GM12878 (cell line): ENCODE measurements at regions not wholly inside any gene's neighbourhood (a gene's known extent, or its start where the extent isn't known, plus 50 kb on each side); places are given as distances from the start of the nearest gene placed in this dataset.

Experiments used
- ATAC-seq: fragments of 200-7000 bp; cut with Tn5 transposase; 3 replicates; pipeline ENCODE4 v1.9.1; 2020; ENCODE audit warnings: mild to moderate bottlenecking, moderate library complexity
- BruUV-seq: library from RNA; stranded (reverse); fragments of 400-500 nt; replicated peaks from 2 replicates; lab custom pipeline; 2021; lab: Mats Ljungman, UMichigan
- CTCF ChIA-PET: fragments of 300-600 bp; sonication (Branson Sonifier 250); formaldehyde crosslinking; extraction: SDS; loops from one replicate; lab custom pipeline; 2021; ENCODE audit warnings: inconsistent platforms; lab: Yijun Ruan, JAX
- POLR2A ChIA-PET: fragments of 350-600 bp; formaldehyde crosslinking; extraction: SDS; loops from one replicate; lab custom pipeline; 2021; ENCODE audit warnings: inconsistent platforms; lab: Charles Lee
- RAD21 ChIA-PET: fragments of 300-600 bp; sonication (Branson Sonifier 250); formaldehyde crosslinking; loops from one replicate; lab custom pipeline; 2023; ENCODE audit warnings: antibody characterized with exemption; ENCODE audit not compliant: unreplicated experiment; lab: Charles Lee
- SMC1A ChIA-PET: fragments of 300-600 bp; sonication (Branson Sonifier 250); formaldehyde crosslinking; loops from one replicate; lab custom pipeline; 2023; ENCODE audit not compliant: unreplicated experiment, uncharacterized antibody; lab: Charles Lee
- DNase-seq: peaks from one replicate; pipeline ENCODE4 v3.0.0-alpha.2; 2011; ENCODE audit warnings: low read depth, low spot score
- FAIRE-seq: peaks from 3 replicates; lab custom pipeline; 2011; peaks lifted over from hg19 to GRCh38; lab: Jason Lieb, UNC
- H2AFZ ChIP-seq: 2 replicates; pipeline ENCODE4 v1.6.0; 2011; ENCODE audit warnings: low read depth, low read length, control low read depth; ENCODE audit not compliant: control insufficient read depth
- H3K27ac ChIP-seq: 2 replicates; pipeline ENCODE4 v1.5.1; 2011; ENCODE audit warnings: control low read depth; ENCODE audit not compliant: control insufficient read depth, insufficient read depth
- H3K27me3 ChIP-seq, 2 experiments: replicated peaks in 1 of 2; 2 replicates each; pipeline versions ENCODE4 v1.6.0 to v1.6.1; 2011; ENCODE audit warnings: low read length in 1 of 2; ENCODE audit not compliant: control insufficient read depth in 2 of 2, insufficient read depth in 2 of 2
- H3K36me3 ChIP-seq, 2 experiments: 2 replicates each; pipeline ENCODE4 v1.5.1; 2011; ENCODE audit warnings: low read length in 1 of 2; ENCODE audit not compliant: control insufficient read depth in 2 of 2, insufficient read depth in 2 of 2
- H3K4me1 ChIP-seq: 2 replicates; pipeline ENCODE4 v1.6.1; 2011; ENCODE audit warnings: mild to moderate bottlenecking, low read length, moderate library complexity, mixed read lengths; ENCODE audit not compliant: control insufficient read depth, insufficient read depth
- H3K4me2 ChIP-seq: 2 replicates; pipeline ENCODE4 v1.6.0; 2011; ENCODE audit warnings: control low read depth; ENCODE audit not compliant: control insufficient read depth, insufficient read depth
- H3K4me3 ChIP-seq: fragments of 200-600 bp; sonication (generic); 2 replicates; pipeline ENCODE4 v1.5.1; 2016
- H3K79me2 ChIP-seq: 2 replicates; pipeline ENCODE4 v1.6.0; 2011; ENCODE audit warnings: low read length; ENCODE audit not compliant: control insufficient read depth, insufficient read depth
- H3K9ac ChIP-seq: 2 replicates; pipeline ENCODE4 v1.8.0; 2011; ENCODE audit warnings: low read length, control low read depth, mixed read lengths; ENCODE audit not compliant: control insufficient read depth, insufficient read depth
- H3K9me3 ChIP-seq: replicated peaks from 3 replicates; pipeline ENCODE4 v1.5.1; 2011; ENCODE audit warnings: mild to moderate bottlenecking, low read length; ENCODE audit not compliant: control insufficient read depth, insufficient read depth
- H4K20me1 ChIP-seq: 2 replicates; pipeline ENCODE4 v1.6.0; 2011; ENCODE audit not compliant: control insufficient read depth, insufficient read depth
- BCLAF1 ChIP-seq: fragments of 450-650 bp; IDR thresholded peaks from 2 replicates; pipeline ENCODE4 v1.6.1; 2017; ENCODE audit warnings: antibody characterized with exemption, mild to moderate bottlenecking, moderate library complexity
- BHLHE40 ChIP-seq, 2 experiments: fragments of 450-650 bp in 1 of 2; IDR thresholded peaks; 2 replicates each; pipeline ENCODE4 v1.6.1; 2011 to 2017; ENCODE audit warnings: low read depth in 2 of 2, borderline replicate concordance in 1 of 2, improper control_type of control experiment in 1 of 2, low read length in 1 of 2, mild to moderate bottlenecking in 1 of 2
- CEBPB ChIP-seq, 2 experiments: fragments of 150-350 bp in 1 of 2; IDR thresholded peaks; 2 replicates each; pipeline ENCODE4 v1.6.1; 2012 to 2014; ENCODE audit warnings: low read depth in 2 of 2, low read length in 2 of 2, borderline replicate concordance in 1 of 2, inconsistent platforms in 1 of 2
- EZH2 ChIP-seq: IDR thresholded peaks from 2 replicates; pipeline ENCODE4 v1.6.1; 2012; ENCODE audit warnings: low read depth, mild to moderate bottlenecking, control low read depth, inconsistent platforms, low read length, borderline replicate concordance; ENCODE audit not compliant: control insufficient read depth
- FOXM1 ChIP-seq: IDR thresholded peaks from 2 replicates; pipeline ENCODE4 v1.6.1; 2012; ENCODE audit warnings: low read depth, mild to moderate bottlenecking, inconsistent platforms, low read length, moderate library complexity
- HSF1 ChIP-seq: fragments of 150-350 bp; IDR thresholded peaks from 2 replicates; pipeline ENCODE4 v1.6.1; 2014; ENCODE audit warnings: mild to moderate bottlenecking, low read depth, low read length
- LARP7 ChIP-seq: fragments of 450-650 bp; IDR thresholded peaks from 2 replicates; pipeline ENCODE4 v1.6.1; 2017; ENCODE audit warnings: mild to moderate bottlenecking
- NR2C2 ChIP-seq: IDR thresholded peaks from 2 replicates; pipeline ENCODE4 v1.6.1; 2011; ENCODE audit warnings: borderline replicate concordance, low read depth; ENCODE audit not compliant: control insufficient read depth, insufficient read length
- NR2F1 ChIP-seq: fragments of 450-650 bp; conservative IDR thresholded peaks from 2 replicates; pipeline ENCODE4 v1.6.1; 2017; ENCODE audit warnings: mild to moderate bottlenecking
- POU2F2 ChIP-seq: IDR thresholded peaks from 3 replicates; pipeline ENCODE4 v1.6.1; 2011; ENCODE audit warnings: low read depth, mild to moderate bottlenecking, low read length, borderline replicate concordance
- RELB ChIP-seq: fragments of 450-650 bp; IDR thresholded peaks from 2 replicates; pipeline ENCODE4 v1.6.1; 2017; ENCODE audit warnings: low read depth, mild to moderate bottlenecking, moderate library complexity
- RFX5 ChIP-seq: IDR thresholded peaks from 2 replicates; pipeline ENCODE4 v1.6.1; 2011; ENCODE audit warnings: low read depth, low read length, improper control_type of control experiment
- SIX5 ChIP-seq: IDR thresholded peaks from 2 replicates; pipeline ENCODE4 v1.6.1; 2011; ENCODE audit warnings: mild to moderate bottlenecking, low read depth, low read length, moderate library complexity; ENCODE audit not compliant: severe bottlenecking
- STAT1 ChIP-seq: fragments of 450-650 bp; conservative IDR thresholded peaks from 2 replicates; pipeline ENCODE4 v1.6.1; 2014; ENCODE audit warnings: antibody characterized with exemption, mild to moderate bottlenecking
- USF2 ChIP-seq: IDR thresholded peaks from 2 replicates; pipeline ENCODE4 v1.6.1; 2011; ENCODE audit warnings: low read depth, low read length, improper control_type of control experiment, borderline replicate concordance
- ZNF24 ChIP-seq: fragments of 450-650 bp; IDR thresholded peaks from 2 replicates; pipeline ENCODE4 v1.6.1; 2017; ENCODE audit warnings: antibody characterized with exemption, mild to moderate bottlenecking
- WGBS: methylation state at CpG from one replicate; pipeline ENCODE4 v1.1.6; 2016; ENCODE audit warnings: low lambda C conversion rate; ENCODE audit not compliant: insufficient replicate concordance, insufficient coverage; ENCODE audit errors: missing lambda C conversion rate; 5-methylcytosine and 5-hydroxymethylcytosine counted together
- in situ Hi-C: fragments of 300-500 bp; cut with MboI; formaldehyde crosslinking; loops from 9 replicates; pipeline ENCODE4 v1.14.3; 2018; ENCODE audit warnings: mixed read lengths
- intact Hi-C: fragments of 100-400 bp; cut with micrococcal nuclease; formaldehyde crosslinking; loops from one replicate; pipeline ENCODE4 v1.14.2; 2022; ENCODE audit not compliant: unreplicated experiment

- Histone ChIP-seq H3K36me3 (no peaks in the 10 kb centered on the region), H3K27ac (no peak overlapping the region), H3K4me2 (no peak overlapping the region), H3K4me3 (no peak overlapping the region), H3K79me2 (no peaks in the 10 kb centered on the region), H3K9ac (no peak overlapping the region), H3K4me1 (no peaks in the 10 kb centered on the region), H4K20me1 (no peaks in the 10 kb centered on the region), H2AFZ (no peak overlapping the region), H3K27me3 (no peaks in the 10 kb centered on the region; a peak in 2 of 4 replicates), H3K9me3 (no peaks in the 10 kb centered on the region)
- intact Hi-C loops, result no loop called here
- in situ Hi-C loops, result no loop called here
- SMC1A ChIA-PET, result no interaction called here
- 70% methylated on average over 3 of the region's 3 CpGs for WGBS
- TF ChIP-seq BHLHE40 (IDR thresholded peaks at IDR 0.05; ENCODE audit: borderline replicate concordance in 1 of 2, low read depth in 2 of 2, low read length in 1 of 2) (no peak), NR2F1 (no peak), USF2 (no peak), STAT1 (no peak), FOXM1 (no peak), NR2C2 (no peak), LARP7 (no peak), ZNF24 (no peak), BCLAF1 (no peak), RFX5 (no peak), RELB (no peak), SIX5 (no peak), HSF1 (no peak), CEBPB (IDR thresholded peaks at IDR 0.05; ENCODE audit: borderline replicate concordance in 1 of 2, low read depth in 2 of 2, low read length in 2 of 2) (no peak), POU2F2 (no peak), EZH2 (no peak)
- BruUV-seq, result no TSS peak
- POLR2A ChIA-PET, result no interaction called here
- RAD21 ChIA-PET, result no interaction called here
- no peak for DNase-seq
- CTCF ChIA-PET, result interaction anchor here (1.0 kb wide), 1 partner anchor 13 kb away, joined by 3 read pairs; no protein-coding TSS in a partner anchor
- ATAC-seq, result no peak
- FAIRE-seq, result no peak
Observed at GRCh38 chr1:68307378-68307787, 75.1 kb upstream of the WLS start.
